ENCODE measurements at regions not wholly inside any gene's neighbourhood (a gene's known extent, or its start where the extent isn't known, plus 50 kb on each side); places are given as distances from the start of the nearest gene placed in this dataset.
"Not testable (repeated sequence)": the region's sequence is repeated elsewhere in the genome, so short reads cannot be mapped to it uniquely, and the experiment has no call there.

GRCh38 chr4:94135701-94136100, 72.0 kb upstream of the SMARCAD1 start:
- DNase-seq = no peak
- H3K9me3 Mint-ChIP-seq (ENCODE audit: unreplicated experiment) = no peaks in the 10 kb centered on the region
- TF ChIP-seq CTCF (IDR thresholded peaks at IDR 0.05; ENCODE audit: partially characterized antibody, unreplicated experiment) = no peak
- no peaks in the 10 kb centered on the region for H3K36me3 Mint-ChIP-seq (ENCODE audit: unreplicated experiment)
- H3K4me1 Mint-ChIP-seq (ENCODE audit: low read depth, unreplicated experiment) = no peaks in the 10 kb centered on the region
- no peak overlapping the region for H3K27ac Mint-ChIP-seq (ENCODE audit: unreplicated experiment)
- H3K4me3 Mint-ChIP-seq (ENCODE audit: unreplicated experiment) = no peak overlapping the region
- peaks cover 4% of the 10 kb centered on the region for H3K27me3 Mint-ChIP-seq (ENCODE audit: unreplicated experiment)

- Mint-ChIP-seq H3K36me3 (ENCODE audit: unreplicated experiment) (no peaks in the 10 kb centered on the region), H3K27me3 (ENCODE audit: unreplicated experiment) (peaks cover 4% of the 10 kb centered on the region), H3K9me3 (ENCODE audit: unreplicated experiment) (no peaks in the 10 kb centered on the region), H3K4me1 (ENCODE audit: low read depth, unreplicated experiment) (no peaks in the 10 kb centered on the region), H3K4me3 (ENCODE audit: unreplicated experiment) (no peak overlapping the region), H3K27ac (ENCODE audit: unreplicated experiment) (no peak overlapping the region)
- no peak for TF ChIP-seq CTCF (IDR thresholded peaks at IDR 0.05; ENCODE audit: partially characterized antibody, unreplicated experiment)
- no peak for DNase-seq
These were observed 67.6 kb upstream of the SMARCAD1 start for GRCh38 chr4:94139931-94140612.

GRCh38 chr4:94141001-94141400, 66.7 kb upstream of the SMARCAD1 start:
- no peak for DNase-seq
- no peak overlapping the region for H3K4me3 Mint-ChIP-seq (ENCODE audit: unreplicated experiment)

GRCh38 chr4:94148052-94148451, 59.6 kb upstream of the SMARCAD1 start:
- peak; percentile 26 for DNase-seq

More at GRCh38 chr4:94141001-94141400, 66.7 kb upstream of the SMARCAD1 start:
- H3K9me3 Mint-ChIP-seq (ENCODE audit: unreplicated experiment) = no peaks in the 10 kb centered on the region
- H3K27ac Mint-ChIP-seq (ENCODE audit: unreplicated experiment) = no peak overlapping the region
- TF ChIP-seq CTCF (IDR thresholded peaks at IDR 0.05; ENCODE audit: partially characterized antibody, unreplicated experiment) = no peak
- H3K27me3 Mint-ChIP-seq (ENCODE audit: unreplicated experiment) = peaks cover 4% of the 10 kb centered on the region
- no peaks in the 10 kb centered on the region for H3K4me1 Mint-ChIP-seq (ENCODE audit: low read depth, unreplicated experiment)
- H3K36me3 Mint-ChIP-seq (ENCODE audit: unreplicated experiment) = no peaks in the 10 kb centered on the region

GRCh38 chr4:94152466-94152865, 55.2 kb upstream of the SMARCAD1 start:
- Mint-ChIP-seq H3K27ac (ENCODE audit: unreplicated experiment) (no peak overlapping the region), H3K9me3 (ENCODE audit: unreplicated experiment) (no peaks in the 10 kb centered on the region), H3K27me3 (ENCODE audit: unreplicated experiment) (peaks cover 5% of the 10 kb centered on the region), H3K36me3 (ENCODE audit: unreplicated experiment) (no peaks in the 10 kb centered on the region), H3K4me3 (ENCODE audit: unreplicated experiment) (no peak overlapping the region), H3K4me1 (ENCODE audit: low read depth, unreplicated experiment) (no peaks in the 10 kb centered on the region)
- no peak for DNase-seq
- no peak for TF ChIP-seq CTCF (IDR thresholded peaks at IDR 0.05; ENCODE audit: partially characterized antibody, unreplicated experiment)

More at GRCh38 chr4:94148052-94148451, 59.6 kb upstream of the SMARCAD1 start:
- H3K4me3 Mint-ChIP-seq (ENCODE audit: unreplicated experiment); H3K27ac Mint-ChIP-seq (ENCODE audit: unreplicated experiment); H3K9me3 Mint-ChIP-seq (ENCODE audit: unreplicated experiment); H3K36me3 Mint-ChIP-seq (ENCODE audit: unreplicated experiment); H3K27me3 Mint-ChIP-seq (ENCODE audit: unreplicated experiment); H3K4me1 Mint-ChIP-seq (ENCODE audit: low read depth, unreplicated experiment): not testable (repeated sequence)

GRCh38 chr4:94155404-94155803, 52.3 kb upstream of the SMARCAD1 start:
- H3K36me3 Mint-ChIP-seq (ENCODE audit: unreplicated experiment); H3K4me3 Mint-ChIP-seq (ENCODE audit: unreplicated experiment); DNase-seq; H3K4me1 Mint-ChIP-seq (ENCODE audit: low read depth, unreplicated experiment); H3K27ac Mint-ChIP-seq (ENCODE audit: unreplicated experiment); H3K9me3 Mint-ChIP-seq (ENCODE audit: unreplicated experiment); H3K27me3 Mint-ChIP-seq (ENCODE audit: unreplicated experiment): not testable (repeated sequence)

All from glutamatergic neuron (in vitro differentiated cells).